BJ (cell line): ENCODE measurements at regions not wholly inside any gene's neighbourhood (a gene's known extent, or its start where the extent isn't known, plus 50 kb on each side); places are given as distances from the start of the nearest gene placed in this dataset.

Experiments
- CTCF ChIA-PET: fragments of 350-600 bp; formaldehyde crosslinking; extraction: SDS; loops from one replicate; lab custom pipeline; 2021; ENCODE audit warnings: antibody characterized with exemption, inconsistent platforms; lab: Yijun Ruan, JAX
- POLR2A ChIA-PET: fragments of 300-600 bp; sonication (Branson Sonifier 250); formaldehyde crosslinking; extraction: SDS; loops from one replicate; lab custom pipeline; 2021; ENCODE audit warnings: antibody characterized with exemption; lab: Charles Lee
- DNase-seq: peaks from one replicate; pipeline ENCODE4 v3.0.0-alpha.2; 2011; ENCODE audit warnings: low read depth
- H3K27me3 ChIP-seq: 2 replicates; pipeline ENCODE4 v1.6.0; 2011; ENCODE audit warnings: low read length; ENCODE audit not compliant: control insufficient read depth, insufficient read depth
- H3K36me3 ChIP-seq: 2 replicates; pipeline ENCODE4 v1.5.1; 2011; ENCODE audit warnings: low read length; ENCODE audit not compliant: control insufficient read depth, insufficient read depth
- H3K4me3 ChIP-seq: 2 replicates; pipeline ENCODE4 v1.5.1; 2011; ENCODE audit warnings: low read depth, mild to moderate bottlenecking, control low read depth, low read length
- CTCF ChIP-seq: IDR thresholded peaks from 2 replicates; pipeline ENCODE4 v1.5.1; 2011; ENCODE audit warnings: low read depth, mild to moderate bottlenecking, control low read depth, inconsistent platforms, low read length, moderate library complexity; ENCODE audit not compliant: insufficient read depth

DNA sequence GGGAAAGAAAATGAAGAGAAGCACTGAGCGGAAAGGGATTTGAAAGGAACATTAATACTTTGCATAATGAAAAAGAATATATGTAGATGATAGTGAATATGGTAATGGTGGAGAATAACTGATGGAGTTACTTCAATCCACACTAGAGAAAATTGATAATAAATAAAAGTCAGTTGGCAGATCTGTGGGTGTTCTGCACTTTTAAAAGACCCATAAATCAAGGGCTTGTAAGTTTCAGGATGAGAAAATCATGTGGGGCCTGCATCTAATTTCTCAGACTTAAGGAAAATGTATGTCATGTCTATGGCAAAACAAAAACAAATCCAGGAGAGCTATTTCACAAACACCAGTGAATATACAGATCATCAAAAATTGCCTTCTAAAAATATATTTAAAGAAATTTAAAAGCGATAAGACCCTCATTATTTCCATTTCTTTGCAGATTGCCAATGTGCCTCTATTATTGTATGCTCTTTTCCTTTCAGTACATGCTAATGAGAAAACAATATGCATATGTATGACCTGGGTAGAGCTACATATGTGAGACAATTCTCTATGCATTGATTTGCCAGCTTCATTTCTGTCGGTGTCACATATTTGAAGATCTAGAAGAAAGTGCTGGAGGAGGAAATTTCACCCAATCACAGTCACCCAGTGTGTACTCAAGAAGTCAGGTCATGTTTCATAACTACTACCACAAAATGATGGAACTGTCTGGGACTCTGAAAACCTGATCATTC, 269.9 kb upstream of the PDZRN3 start:
- H3K27me3 ChIP-seq, result no peaks in the 10 kb centered on the region
- ChIA-PET CTCF (no interaction called here), POLR2A (no interaction called here)
- TF ChIP-seq CTCF, result no peak
- no peaks in the 10 kb centered on the region for H3K36me3 ChIP-seq
- no peak overlapping the region for H3K4me3 ChIP-seq
- DNase-seq, result no peak

DNA sequence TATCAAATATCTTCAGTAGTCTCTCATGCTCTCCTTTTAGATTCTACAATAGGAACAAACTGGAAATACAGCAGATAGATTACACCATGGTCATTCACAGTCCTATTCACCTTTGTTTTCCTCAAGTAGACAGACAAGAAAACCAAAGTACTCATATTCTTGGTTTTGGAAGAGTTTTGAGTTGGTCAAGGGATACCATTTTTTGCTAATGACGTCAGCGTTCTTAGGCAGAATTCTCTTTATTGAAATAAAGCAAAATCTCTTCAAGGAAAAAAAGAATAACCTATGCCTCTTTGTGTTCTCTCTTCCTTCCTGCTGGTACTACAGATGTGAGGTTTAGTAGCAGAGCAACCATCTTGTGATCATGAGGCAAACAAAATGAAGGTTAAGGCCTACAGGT, 268.3 kb upstream of the PDZRN3 start:
- ChIA-PET CTCF (no interaction called here), POLR2A (interaction anchor here (0.5 kb wide), 1 partner anchor 387 kb away, joined by 3 read pairs; no protein-coding TSS in a partner anchor)
- H3K4me3 ChIP-seq, result no peak overlapping the region
- no peak for DNase-seq
- no peaks in the 10 kb centered on the region for H3K36me3 ChIP-seq
- no peak for TF ChIP-seq CTCF
- H3K27me3 ChIP-seq, result no peaks in the 10 kb centered on the region

- no peak for DNase-seq
- ChIA-PET CTCF (no interaction called here), POLR2A (no interaction called here)
- no peak overlapping the region for H3K4me3 ChIP-seq
- 0 out of 2 replicates have a peak, but pooled peaks cover 1% of the 10 kb centered on the region for H3K27me3 ChIP-seq
- TF ChIP-seq CTCF, result no peak
- no peaks in the 10 kb centered on the region for H3K36me3 ChIP-seq
Observed at GRCh38 chr3:73885862-73886261, 261.1 kb upstream of the PDZRN3 start.

DNA sequence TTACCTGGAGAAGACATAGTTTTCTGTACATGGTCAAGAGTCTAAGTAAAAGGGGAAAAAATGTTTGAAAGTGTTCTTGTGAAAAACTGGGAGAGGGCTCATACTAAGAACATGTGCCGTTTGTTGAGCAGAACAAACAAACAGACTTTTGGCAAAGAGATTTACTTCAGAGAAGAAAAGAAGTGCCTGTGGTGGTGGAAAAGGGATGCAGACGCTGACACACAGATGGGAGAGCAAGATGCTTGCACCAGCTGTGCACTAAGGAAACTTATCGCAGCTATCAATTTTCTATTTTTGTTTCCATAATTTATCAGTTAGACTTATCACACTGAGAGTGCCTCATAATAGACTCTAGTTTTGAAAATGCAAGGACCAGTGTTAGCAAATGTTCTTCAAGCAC, 259.6 kb upstream of the PDZRN3 start:
- H3K4me3 ChIP-seq, result no peak overlapping the region
- no peak for DNase-seq
- CTCF ChIA-PET, result no interaction called here
- no peak for TF ChIP-seq CTCF
- H3K36me3 ChIP-seq, result no peaks in the 10 kb centered on the region
- H3K27me3 ChIP-seq, result 0 out of 2 replicates have a peak, but pooled peaks cover 1% of the 10 kb centered on the region
- POLR2A ChIA-PET, result no interaction called here

DNA sequence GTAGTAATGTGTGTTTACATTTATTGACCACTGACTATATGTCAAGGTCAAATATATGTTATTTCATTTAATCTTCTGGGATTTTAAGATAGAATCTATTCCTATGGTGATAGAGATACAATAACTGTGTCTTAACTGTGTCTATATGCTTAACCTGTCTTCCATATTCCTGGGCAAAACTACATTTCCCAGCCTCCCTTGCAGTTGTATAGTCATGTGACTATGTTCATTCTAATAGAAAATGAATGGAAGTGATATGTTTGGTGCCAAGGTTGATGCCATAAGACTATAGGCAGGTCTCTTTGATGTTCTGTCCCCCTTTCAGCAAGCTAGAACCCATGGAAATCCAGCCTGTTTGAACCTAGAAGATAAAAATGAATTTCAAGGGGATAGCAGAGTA, 258.8 kb upstream of the PDZRN3 start:
- Histone ChIP-seq H3K4me3 (no peak overlapping the region), H3K36me3 (no peaks in the 10 kb centered on the region), H3K27me3 (0 out of 2 replicates have a peak, but pooled peaks cover 1% of the 10 kb centered on the region)
- ChIA-PET POLR2A (no interaction called here), CTCF (no interaction called here)
- no peak for TF ChIP-seq CTCF
- no peak for DNase-seq
